ENCODE measurements at regions not wholly inside any gene's neighbourhood (a gene's known extent, or its start where the extent isn't known, plus 50 kb on each side); places are given as distances from the start of the nearest gene placed in this dataset.
"Not testable (repeated sequence)": the region's sequence is repeated elsewhere in the genome, so short reads cannot be mapped to it uniquely, and the experiment has no call there.

DNA sequence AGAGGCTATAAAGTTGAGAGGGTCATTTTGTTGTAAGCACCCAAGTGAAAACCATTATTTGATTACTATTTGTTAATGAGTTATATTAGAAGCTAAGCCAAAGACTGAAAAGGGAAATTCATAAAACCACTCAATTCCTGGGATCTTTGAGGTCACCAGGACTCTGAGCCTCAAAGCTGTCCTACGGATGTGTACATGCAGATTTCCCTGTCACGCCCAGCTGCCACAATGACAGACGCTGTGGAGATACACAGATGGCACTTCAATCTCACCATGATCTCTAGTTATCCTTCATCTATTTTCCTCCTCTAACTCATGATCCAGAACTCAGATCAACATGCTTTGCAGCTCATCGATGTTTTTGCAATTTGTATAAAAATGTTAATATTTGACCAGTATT is 403.5 kb upstream of the MIR17HG start:
- Mint-ChIP-seq H3K9me3 (peaks cover 14% of the 10 kb centered on the region), H3K36me3 (ENCODE audit: low read depth) (no peaks in the 10 kb centered on the region)

DNA sequence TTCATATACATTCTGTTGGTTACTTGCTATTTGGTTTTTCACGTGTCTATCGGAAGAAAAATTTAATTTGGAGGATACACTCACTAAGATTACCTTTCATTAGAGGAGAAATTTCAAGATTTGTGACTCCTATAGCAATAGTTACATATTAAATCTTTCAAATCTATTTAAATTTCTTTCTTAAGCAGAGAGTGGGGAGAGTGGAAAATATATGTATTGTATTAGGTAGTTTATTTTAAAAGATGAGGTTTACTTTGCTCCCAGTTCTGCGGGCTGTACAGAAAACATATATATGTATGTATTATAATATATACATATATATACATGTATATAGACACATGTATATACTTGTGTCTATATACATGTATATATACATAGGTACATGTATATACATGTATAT is 402.3 kb upstream of the MIR17HG start:
- DNase-seq; ATAC-seq (ENCODE audit: low read depth); POLR2A ChIA-PET; H3K36me3 Mint-ChIP-seq (ENCODE audit: low read depth); H3K4me3 Mint-ChIP-seq; intact Hi-C loops (cut with micrococcal nuclease); H3K4me1 Mint-ChIP-seq; H3K27ac Mint-ChIP-seq; CTCF ChIA-PET; H3K27me3 Mint-ChIP-seq: not testable (repeated sequence)
- peaks cover 14% of the 10 kb centered on the region for H3K9me3 Mint-ChIP-seq

More for the DNA sequence above, 403.5 kb upstream of the MIR17HG start:
- intact Hi-C loops (cut with micrococcal nuclease) = no loop called here
- Mint-ChIP-seq H3K4me1 (no peaks in the 10 kb centered on the region), H3K4me3 (no peak overlapping the region), H3K27ac (no peak overlapping the region), H3K27me3 (no peaks in the 10 kb centered on the region)
- ATAC-seq (ENCODE audit: low read depth) = no peak
- TF ChIP-seq, protein P1, sequence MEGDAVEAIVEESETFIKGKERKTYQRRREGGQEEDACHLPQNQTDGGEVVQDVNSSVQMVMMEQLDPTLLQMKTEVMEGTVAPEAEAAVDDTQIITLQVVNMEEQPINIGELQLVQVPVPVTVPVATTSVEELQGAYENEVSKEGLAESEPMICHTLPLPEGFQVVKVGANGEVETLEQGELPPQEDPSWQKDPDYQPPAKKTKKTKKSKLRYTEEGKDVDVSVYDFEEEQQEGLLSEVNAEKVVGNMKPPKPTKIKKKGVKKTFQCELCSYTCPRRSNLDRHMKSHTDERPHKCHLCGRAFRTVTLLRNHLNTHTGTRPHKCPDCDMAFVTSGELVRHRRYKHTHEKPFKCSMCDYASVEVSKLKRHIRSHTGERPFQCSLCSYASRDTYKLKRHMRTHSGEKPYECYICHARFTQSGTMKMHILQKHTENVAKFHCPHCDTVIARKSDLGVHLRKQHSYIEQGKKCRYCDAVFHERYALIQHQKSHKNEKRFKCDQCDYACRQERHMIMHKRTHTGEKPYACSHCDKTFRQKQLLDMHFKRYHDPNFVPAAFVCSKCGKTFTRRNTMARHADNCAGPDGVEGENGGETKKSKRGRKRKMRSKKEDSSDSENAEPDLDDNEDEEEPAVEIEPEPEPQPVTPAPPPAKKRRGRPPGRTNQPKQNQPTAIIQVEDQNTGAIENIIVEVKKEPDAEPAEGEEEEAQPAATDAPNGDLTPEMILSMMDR (IDR thresholded peaks at IDR 0.05) = no peak
- CTCF ChIA-PET = no interaction called here
- POLR2A ChIA-PET = no interaction called here
- DNase-seq = no peak

DNA sequence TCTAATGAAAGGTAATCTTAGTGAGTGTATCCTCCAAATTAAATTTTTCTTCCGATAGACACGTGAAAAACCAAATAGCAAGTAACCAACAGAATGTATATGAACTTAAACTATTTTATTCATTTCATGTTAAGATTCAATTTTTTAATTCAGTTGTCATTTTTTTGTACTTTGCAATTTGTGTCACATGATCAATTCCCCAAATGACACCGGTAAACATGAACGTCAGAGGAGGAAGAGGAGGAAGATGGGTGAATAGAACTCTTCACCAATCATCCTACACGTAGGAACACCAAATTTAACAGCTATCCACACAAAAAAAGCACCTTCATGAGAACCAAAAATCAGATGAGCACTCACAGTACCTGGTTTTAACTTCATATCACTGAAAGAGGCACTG is 401.4 kb upstream of the MIR17HG start:
- DNase-seq; H3K27me3 Mint-ChIP-seq; intact Hi-C loops (cut with micrococcal nuclease); CTCF ChIA-PET; H3K4me3 Mint-ChIP-seq; ATAC-seq (ENCODE audit: low read depth); H3K27ac Mint-ChIP-seq; POLR2A ChIA-PET; H3K36me3 Mint-ChIP-seq (ENCODE audit: low read depth); H3K4me1 Mint-ChIP-seq: not testable (repeated sequence)
- peaks cover 11% of the 10 kb centered on the region for H3K9me3 Mint-ChIP-seq

DNA sequence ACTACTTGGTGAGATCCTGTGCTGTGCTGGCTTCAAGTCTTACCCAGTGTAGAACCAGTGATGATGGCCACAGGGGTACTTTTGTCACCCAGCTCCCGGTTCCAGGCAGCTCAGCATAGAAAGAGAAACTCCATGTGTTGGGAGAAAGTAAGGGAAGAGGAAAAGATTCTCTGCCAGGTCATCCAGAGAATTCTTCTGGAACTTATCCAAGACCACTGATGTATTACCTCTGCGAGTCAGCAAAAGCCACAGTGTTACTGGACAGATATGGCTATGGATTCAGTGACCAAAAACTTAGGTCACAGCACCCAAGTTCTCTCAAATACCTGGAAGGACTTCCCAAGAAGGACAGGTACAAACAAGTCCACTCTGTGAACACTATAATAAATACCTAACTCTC is 399.5 kb upstream of the MIR17HG start:
- H3K9me3 Mint-ChIP-seq = peaks cover 11% of the 10 kb centered on the region
- no peak for DNase-seq
- no peak overlapping the region for H3K4me3 Mint-ChIP-seq
- H3K4me1 Mint-ChIP-seq = no peaks in the 10 kb centered on the region
- H3K36me3 Mint-ChIP-seq (ENCODE audit: low read depth) = no peaks in the 10 kb centered on the region
- POLR2A ChIA-PET = no interaction called here
- H3K27ac Mint-ChIP-seq = no peak overlapping the region
- intact Hi-C loops (cut with micrococcal nuclease) = no loop called here
- no peaks in the 10 kb centered on the region for H3K27me3 Mint-ChIP-seq
- TF ChIP-seq, protein P1 (IDR thresholded peaks at IDR 0.05) = no peak
- ATAC-seq (ENCODE audit: low read depth) = no peak
- CTCF ChIA-PET = no interaction called here

DNA sequence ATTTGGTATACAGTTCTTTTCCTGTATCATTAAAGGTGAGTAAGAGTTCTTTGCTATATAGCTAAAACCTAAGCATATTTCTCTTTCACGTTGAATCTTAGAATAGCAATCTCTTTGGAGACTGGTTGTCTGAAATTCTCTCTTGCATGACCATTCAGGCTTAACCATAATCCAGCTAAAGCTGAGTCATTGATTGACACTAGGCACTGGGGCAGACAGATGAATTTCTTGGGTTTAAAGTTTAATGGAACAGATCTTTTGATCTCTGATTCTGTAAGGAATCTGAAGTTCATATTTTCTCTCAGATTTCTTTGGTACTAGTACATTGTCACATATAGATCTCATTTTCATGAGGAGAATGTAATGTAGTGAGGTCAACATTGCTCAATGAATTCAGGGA is 397.3 kb upstream of the MIR17HG start:
- intact Hi-C loops (cut with micrococcal nuclease) = no loop called here
- ATAC-seq (ENCODE audit: low read depth) = no peak
- DNase-seq = no peak
- Mint-ChIP-seq H3K27me3 (no peaks in the 10 kb centered on the region), H3K9me3 (peaks cover 9% of the 10 kb centered on the region), H3K4me1 (no peaks in the 10 kb centered on the region), H3K36me3 (ENCODE audit: low read depth) (no peaks in the 10 kb centered on the region), H3K27ac (no peak overlapping the region), H3K4me3 (no peak overlapping the region)
- POLR2A ChIA-PET = no interaction called here
- CTCF ChIA-PET = no interaction called here
- TF ChIP-seq, protein P1 (IDR thresholded peaks at IDR 0.05) = no peak

DNA sequence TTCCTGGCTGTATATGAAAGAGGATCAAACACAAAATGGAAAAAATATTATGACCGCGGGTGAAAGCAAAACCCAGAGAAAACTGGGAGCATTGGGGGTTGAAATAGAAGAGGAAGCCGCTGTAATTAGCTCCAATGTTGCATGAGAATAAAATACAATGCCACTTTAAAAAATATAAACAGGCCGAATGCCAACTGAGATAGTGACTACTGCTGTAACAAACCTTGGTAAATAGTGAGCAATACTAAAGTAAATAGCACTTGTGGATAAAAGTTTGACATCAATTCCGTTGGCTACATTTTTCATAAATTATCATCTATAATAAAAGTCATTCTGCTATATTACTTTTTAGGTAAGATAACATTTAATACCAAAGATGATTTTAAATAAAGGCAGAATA is 395.8 kb upstream of the MIR17HG start:
- ATAC-seq (ENCODE audit: low read depth) (no peak), DNase-seq (no peak)
- ChIA-PET CTCF (no interaction called here), POLR2A (no interaction called here)
- no peaks in the 10 kb centered on the region for H3K27me3 Mint-ChIP-seq
- intact Hi-C loops (cut with micrococcal nuclease) = no loop called here
- TF ChIP-seq, protein P1 (IDR thresholded peaks at IDR 0.05) = no peak
- H3K27ac Mint-ChIP-seq = no peak overlapping the region
- no peak overlapping the region for H3K4me3 Mint-ChIP-seq
- H3K9me3 Mint-ChIP-seq = peaks cover 9% of the 10 kb centered on the region
- no peaks in the 10 kb centered on the region for H3K4me1 Mint-ChIP-seq
- no peaks in the 10 kb centered on the region for H3K36me3 Mint-ChIP-seq (ENCODE audit: low read depth)
